C4-2B (cell line): ENCODE measurements at regions not wholly inside any gene's neighbourhood (a gene's known extent, or its start where the extent isn't known, plus 50 kb on each side); places are given as distances from the start of the nearest gene placed in this dataset.

Experiments
- H3K27ac ChIP-seq: fragments of 450-650 bp; 2 replicates; pipeline ENCODE4 v1.5.1; 2017
- ZFX ChIP-seq: fragments of 450-650 bp; IDR thresholded peaks from 2 replicates; pipeline ENCODE4 v1.6.1; 2017
- TF ChIP-seq, protein P1 (sequence below): fragments of 450-650 bp; conservative IDR thresholded peaks from 2 replicates; pipeline ENCODE4 v1.5.1; 2017; ENCODE audit warnings: mild to moderate bottlenecking

DNA sequence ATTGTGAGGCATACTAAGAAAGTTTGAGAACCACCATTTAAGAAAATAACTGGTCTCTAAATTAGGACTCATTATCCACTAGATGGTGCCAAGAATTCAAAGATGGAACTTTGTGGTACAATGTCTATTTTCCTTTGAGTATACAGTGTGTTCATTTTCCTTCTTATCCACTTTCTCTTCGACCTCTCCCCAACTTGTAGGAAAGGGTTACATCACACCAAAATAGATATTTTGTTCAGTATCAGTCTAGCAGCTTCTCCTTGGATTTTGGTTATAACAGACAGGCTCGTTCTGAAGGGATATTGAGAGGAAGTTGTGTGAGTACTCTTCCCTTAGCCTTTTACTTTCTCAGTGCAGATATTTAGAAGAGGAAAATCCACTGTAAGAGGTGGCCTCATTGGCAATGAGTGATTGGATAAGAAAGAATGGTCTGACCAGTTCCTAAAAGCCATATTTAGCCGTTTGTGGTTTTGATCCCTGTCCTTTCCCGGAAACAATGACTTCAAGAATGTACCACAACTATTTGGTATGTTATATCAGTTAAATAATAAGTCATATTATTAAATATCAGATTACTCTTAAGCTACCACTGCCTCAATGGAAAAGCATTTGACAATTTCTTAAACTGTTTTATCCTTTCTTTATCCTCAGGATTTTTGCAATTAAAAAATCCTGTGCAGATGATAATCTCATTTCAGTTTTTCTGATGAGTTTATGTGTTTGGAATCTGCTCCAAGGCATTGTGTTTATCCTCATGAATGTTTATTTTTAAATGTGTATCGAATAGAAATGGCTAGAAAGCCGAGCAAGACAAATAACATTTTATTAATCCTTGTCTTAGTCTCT lies 69.0 kb upstream of the GRAMD2B start:
- TF ChIP-seq ZFX, result no peak
- TF ChIP-seq, protein P1, sequence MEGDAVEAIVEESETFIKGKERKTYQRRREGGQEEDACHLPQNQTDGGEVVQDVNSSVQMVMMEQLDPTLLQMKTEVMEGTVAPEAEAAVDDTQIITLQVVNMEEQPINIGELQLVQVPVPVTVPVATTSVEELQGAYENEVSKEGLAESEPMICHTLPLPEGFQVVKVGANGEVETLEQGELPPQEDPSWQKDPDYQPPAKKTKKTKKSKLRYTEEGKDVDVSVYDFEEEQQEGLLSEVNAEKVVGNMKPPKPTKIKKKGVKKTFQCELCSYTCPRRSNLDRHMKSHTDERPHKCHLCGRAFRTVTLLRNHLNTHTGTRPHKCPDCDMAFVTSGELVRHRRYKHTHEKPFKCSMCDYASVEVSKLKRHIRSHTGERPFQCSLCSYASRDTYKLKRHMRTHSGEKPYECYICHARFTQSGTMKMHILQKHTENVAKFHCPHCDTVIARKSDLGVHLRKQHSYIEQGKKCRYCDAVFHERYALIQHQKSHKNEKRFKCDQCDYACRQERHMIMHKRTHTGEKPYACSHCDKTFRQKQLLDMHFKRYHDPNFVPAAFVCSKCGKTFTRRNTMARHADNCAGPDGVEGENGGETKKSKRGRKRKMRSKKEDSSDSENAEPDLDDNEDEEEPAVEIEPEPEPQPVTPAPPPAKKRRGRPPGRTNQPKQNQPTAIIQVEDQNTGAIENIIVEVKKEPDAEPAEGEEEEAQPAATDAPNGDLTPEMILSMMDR, result peak; percentile 76
- no peak overlapping the region for H3K27ac ChIP-seq

DNA sequence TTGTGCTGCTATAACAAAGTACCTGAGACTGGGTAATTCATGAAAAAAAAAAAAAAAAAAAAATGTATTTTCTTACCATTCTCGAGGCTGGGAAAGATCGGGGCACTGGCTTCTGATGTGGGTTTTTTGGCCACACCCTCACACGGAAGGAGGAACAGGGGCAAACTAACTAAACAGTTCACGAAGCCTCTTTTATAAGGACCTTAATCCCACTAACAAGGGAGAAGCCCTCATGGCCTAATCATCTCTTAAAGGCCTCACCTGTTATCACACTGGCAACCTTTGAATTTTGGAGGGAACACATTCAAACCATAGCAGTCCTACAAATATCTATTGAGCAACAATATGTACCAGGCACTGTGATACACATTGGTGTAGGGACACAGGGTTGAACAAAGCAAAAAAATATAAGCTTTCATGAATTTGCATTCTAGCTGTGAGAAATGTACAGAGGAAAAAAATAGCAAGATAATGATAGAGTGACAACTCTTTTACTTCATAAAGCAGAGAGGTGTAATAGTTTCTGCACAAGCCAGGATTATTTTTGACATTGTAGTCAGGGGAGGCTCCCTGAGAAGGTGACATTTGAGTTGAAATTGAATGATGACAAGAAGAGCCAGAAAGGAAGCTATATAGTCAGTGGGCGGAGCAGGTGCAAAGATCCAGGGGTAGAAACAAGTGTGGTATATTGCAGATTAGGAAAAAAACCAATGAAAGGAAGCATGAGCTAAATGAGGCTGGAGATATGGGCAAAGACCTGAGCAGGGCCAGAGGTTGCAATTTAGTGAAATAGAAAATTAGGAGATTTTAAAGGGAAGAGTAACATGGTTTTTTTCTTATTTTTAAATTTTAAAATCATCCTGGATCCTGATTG lies 68.1 kb upstream of the GRAMD2B start:
- no peak for TF ChIP-seq ZFX
- TF ChIP-seq, protein P1, result no peak

GRCh38 chr5:126355940-126356339 lies 67.3 kb upstream of the GRAMD2B start:
- TF ChIP-seq, protein P1, result no peak
- no peak for TF ChIP-seq ZFX
- H3K27ac ChIP-seq, result no peak overlapping the region

More for the DNA sequence above, 68.1 kb upstream of the GRAMD2B start:
- no peak overlapping the region for H3K27ac ChIP-seq

DNA sequence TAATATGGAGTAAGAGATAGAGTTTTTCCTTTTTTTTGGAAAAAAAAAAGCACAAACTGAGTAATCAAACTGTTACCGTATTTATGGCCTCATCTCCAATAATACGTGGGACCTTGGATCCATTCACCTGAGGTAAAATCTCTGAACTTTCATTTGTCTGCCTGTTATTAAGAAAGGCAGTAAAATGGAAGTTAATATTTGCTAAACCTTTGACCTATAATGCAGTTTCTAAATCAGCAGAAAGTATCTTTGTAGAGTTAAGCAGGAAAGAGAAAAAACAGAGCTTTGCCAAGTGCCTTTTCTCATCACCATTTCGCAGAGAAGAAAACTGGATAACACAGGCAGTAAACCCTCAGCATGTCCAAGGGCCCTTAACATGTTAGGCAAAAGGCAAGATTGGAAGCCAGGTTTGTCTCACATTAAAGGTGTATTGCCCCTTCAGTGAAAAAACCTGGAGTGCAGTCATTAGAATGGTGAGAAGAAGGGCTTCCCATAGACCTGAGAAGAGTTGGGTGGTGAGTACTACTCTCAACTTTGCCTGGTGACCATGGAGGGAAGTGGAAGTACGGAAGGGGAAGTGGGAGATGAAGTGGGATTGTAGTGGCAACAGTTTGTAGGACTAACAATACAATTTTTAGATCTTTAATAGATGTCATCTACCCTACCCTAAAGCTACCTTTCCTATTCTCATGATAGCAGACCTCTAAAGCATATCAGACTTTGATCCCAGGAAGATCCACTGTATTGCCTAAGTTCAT lies 65.4 kb upstream of the GRAMD2B start:
- H3K27ac ChIP-seq, result no peak overlapping the region
- TF ChIP-seq, protein P1, result no peak
- TF ChIP-seq ZFX, result no peak

GRCh38 chr5:126358525-126358924 lies 64.7 kb upstream of the GRAMD2B start:
- TF ChIP-seq, protein P1, result no peak
- no peak for TF ChIP-seq ZFX
- no peak overlapping the region for H3K27ac ChIP-seq

- TF ChIP-seq ZFX, result no peak
- TF ChIP-seq, protein P1, result no peak
- no peak overlapping the region for H3K27ac ChIP-seq
These were observed 63.3 kb upstream of the GRAMD2B start for GRCh38 chr5:126359884-126360283.
